ENCODE measurements at regions not wholly inside any gene's neighbourhood (a gene's known extent, or its start where the extent isn't known, plus 50 kb on each side); places are given as distances from the start of the nearest gene placed in this dataset.

DNA sequence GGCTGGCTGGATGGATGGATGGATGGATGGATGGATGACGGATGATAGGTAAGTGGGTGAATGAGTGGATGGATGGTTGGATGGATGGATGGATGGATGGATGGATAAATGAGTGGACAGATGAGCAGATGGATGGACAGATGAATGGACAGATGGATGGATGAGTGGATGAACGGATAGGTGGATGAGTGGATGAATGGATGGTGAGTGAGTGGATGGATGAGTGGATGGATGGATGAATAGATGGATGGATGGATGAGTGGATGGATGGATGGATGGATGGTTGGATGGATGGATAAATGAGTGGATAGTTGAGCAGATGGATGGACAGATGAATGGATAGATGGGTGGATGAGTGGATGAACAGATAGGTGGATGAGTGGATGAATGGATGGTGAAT is 340.7 kb upstream of the AUTS2 start:
- no peak overlapping the region for H3K4me3 ChIP-seq
- no peak overlapping the region for H3K27ac ChIP-seq
- no peaks in the 10 kb centered on the region for H3K4me1 ChIP-seq
- no peaks in the 10 kb centered on the region for H3K9me3 ChIP-seq
- no peak for DNase-seq (ENCODE audit: low spot score in 2 of 2)
- intact Hi-C loops (cut with DNase I), result no loop called here
- H3K36me3 ChIP-seq, result no peaks in the 10 kb centered on the region
- TF ChIP-seq, protein P1, sequence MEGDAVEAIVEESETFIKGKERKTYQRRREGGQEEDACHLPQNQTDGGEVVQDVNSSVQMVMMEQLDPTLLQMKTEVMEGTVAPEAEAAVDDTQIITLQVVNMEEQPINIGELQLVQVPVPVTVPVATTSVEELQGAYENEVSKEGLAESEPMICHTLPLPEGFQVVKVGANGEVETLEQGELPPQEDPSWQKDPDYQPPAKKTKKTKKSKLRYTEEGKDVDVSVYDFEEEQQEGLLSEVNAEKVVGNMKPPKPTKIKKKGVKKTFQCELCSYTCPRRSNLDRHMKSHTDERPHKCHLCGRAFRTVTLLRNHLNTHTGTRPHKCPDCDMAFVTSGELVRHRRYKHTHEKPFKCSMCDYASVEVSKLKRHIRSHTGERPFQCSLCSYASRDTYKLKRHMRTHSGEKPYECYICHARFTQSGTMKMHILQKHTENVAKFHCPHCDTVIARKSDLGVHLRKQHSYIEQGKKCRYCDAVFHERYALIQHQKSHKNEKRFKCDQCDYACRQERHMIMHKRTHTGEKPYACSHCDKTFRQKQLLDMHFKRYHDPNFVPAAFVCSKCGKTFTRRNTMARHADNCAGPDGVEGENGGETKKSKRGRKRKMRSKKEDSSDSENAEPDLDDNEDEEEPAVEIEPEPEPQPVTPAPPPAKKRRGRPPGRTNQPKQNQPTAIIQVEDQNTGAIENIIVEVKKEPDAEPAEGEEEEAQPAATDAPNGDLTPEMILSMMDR (IDR thresholded peaks at IDR 0.05), result no peak
- no peaks in the 10 kb centered on the region for H3K27me3 ChIP-seq

DNA sequence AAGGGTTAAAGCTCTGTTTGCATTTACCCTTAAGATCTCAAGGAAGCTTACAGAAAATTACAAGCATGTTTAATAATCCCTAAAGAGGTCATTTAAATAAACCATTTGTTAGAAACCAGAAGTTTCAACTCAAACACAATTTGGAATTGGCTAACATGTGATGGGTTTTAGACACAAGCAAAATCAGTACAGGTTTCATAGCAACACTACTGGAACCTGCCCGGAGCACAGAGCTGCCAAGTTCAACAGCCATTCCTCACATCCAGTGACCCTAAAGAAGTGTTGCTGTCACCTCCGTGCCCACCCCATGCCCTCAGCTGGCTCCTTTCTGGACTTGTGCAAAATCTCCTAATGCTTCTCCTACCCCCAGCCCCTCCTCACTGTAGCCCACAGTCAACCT is 338.8 kb upstream of the AUTS2 start:
- Histone ChIP-seq H3K4me1 (no peaks in the 10 kb centered on the region), H3K36me3 (no peaks in the 10 kb centered on the region), H3K9me3 (no peaks in the 10 kb centered on the region), H3K4me3 (no peak overlapping the region), H3K27ac (no peak overlapping the region), H3K27me3 (no peaks in the 10 kb centered on the region)
- intact Hi-C loops (cut with DNase I), result no loop called here
- no peak for DNase-seq (ENCODE audit: low spot score in 2 of 2)
- TF ChIP-seq, protein P1 (IDR thresholded peaks at IDR 0.05), result no peak

DNA sequence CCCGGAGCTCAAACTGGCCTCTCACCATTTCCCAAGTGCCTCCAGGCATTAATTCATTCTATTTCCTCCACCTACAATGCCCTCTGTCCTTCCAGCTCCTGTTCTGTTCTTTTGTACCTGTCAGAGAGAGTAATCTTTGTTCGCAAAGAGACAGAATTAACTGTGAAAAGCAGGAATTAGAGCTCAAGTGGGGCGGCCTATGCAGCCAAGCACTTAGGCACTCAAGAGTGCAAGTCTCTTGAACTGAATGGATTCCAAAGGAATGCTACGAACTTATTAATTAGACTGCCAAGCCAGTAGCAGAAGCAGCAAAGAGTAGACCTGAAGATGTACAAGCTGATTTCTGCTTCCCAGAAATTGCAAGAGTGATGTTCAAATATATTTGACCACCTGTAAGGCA is 338.3 kb upstream of the AUTS2 start:
- Histone ChIP-seq H3K36me3 (no peaks in the 10 kb centered on the region), H3K27ac (no peak overlapping the region), H3K4me1 (no peaks in the 10 kb centered on the region), H3K4me3 (no peak overlapping the region), H3K9me3 (no peaks in the 10 kb centered on the region), H3K27me3 (no peaks in the 10 kb centered on the region)
- DNase-seq (ENCODE audit: low spot score in 2 of 2), result no peak
- TF ChIP-seq, protein P1 (IDR thresholded peaks at IDR 0.05), result no peak
- intact Hi-C loops (cut with DNase I), result no loop called here

DNA sequence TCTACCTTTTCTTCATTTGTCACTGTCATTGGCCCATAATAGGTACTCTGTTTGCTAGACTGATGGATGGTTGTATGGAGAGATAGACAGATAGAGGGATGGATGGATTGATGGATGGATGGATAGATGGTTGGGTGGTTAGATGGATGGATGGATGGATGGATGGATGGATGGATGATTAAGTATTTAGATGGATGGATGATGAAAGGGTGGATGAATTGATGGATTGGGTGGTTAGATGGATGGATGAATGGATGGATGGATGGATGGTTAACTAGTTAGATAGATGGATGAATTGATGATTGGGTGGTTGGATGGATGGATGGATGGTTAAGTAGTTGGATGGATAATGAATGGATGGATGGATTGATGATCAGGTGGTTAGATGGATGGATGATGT is 334.7 kb upstream of the AUTS2 start:
- Histone ChIP-seq H3K27ac (no peak overlapping the region), H3K4me3 (no peak overlapping the region), H3K27me3 (no peaks in the 10 kb centered on the region), H3K4me1 (no peaks in the 10 kb centered on the region), H3K36me3 (no peaks in the 10 kb centered on the region), H3K9me3 (no peaks in the 10 kb centered on the region)
- TF ChIP-seq, protein P1 (IDR thresholded peaks at IDR 0.05), result no peak
- intact Hi-C loops (cut with DNase I), result no loop called here
- no peak for DNase-seq (ENCODE audit: low spot score in 2 of 2)

DNA sequence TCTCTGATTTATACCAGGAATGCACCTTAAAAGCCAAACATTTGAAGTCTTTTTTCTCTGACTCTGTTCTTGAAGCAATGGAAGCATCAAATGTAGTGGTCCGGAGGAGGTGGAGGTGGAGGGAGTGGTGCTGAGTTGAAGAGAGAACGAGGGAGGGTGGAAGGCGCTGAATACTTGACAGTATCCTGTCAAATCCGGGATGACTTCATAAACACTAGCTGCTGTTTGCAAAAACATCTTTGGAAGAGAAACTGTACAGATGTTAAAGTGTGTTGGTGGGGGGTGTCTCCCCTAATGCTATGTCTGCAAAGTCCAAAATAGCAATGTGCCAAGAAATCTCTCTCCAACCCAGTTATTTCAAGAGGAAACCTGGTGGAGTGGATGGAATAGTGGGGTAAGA is 328.5 kb upstream of the AUTS2 start:
- intact Hi-C loops (cut with DNase I), result no loop called here
- Histone ChIP-seq H3K27ac (no peak overlapping the region), H3K27me3 (no peaks in the 10 kb centered on the region), H3K4me1 (no peaks in the 10 kb centered on the region), H3K36me3 (no peaks in the 10 kb centered on the region), H3K9me3 (no peaks in the 10 kb centered on the region), H3K4me3 (no peak overlapping the region)
- TF ChIP-seq, protein P1 (IDR thresholded peaks at IDR 0.05), result no peak
- no peak for DNase-seq (ENCODE audit: low spot score in 2 of 2)

DNA sequence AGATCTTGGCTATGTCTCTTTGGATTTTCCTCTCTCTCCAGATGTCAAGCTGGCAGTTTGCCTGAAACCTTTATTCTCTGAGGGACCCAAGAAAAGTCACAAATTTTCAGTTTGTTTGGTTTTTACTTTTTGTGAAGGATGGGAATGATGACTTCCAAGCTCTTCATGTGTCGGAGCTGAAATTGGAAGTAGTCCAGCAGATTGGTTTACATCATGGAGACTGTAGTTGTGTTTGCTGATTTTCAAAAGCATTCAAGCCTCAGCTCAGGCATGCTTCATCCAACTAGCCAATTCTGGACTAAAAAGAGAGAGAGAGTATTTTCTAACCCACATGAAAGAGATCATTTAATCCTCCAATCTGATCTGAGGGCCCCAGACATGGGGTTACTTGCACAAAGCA is 326.2 kb upstream of the AUTS2 start:
- no peaks in the 10 kb centered on the region for H3K36me3 ChIP-seq
- DNase-seq (ENCODE audit: low spot score in 2 of 2), result no peak
- H3K4me1 ChIP-seq, result no peaks in the 10 kb centered on the region
- no peaks in the 10 kb centered on the region for H3K27me3 ChIP-seq
- no peaks in the 10 kb centered on the region for H3K9me3 ChIP-seq
- no peak overlapping the region for H3K27ac ChIP-seq
- TF ChIP-seq, protein P1 (IDR thresholded peaks at IDR 0.05), result no peak
- H3K4me3 ChIP-seq, result no peak overlapping the region
- intact Hi-C loops (cut with DNase I), result no loop called here
